NOMO-1 treated with DMSO at 0.1 percent for 48 hours (cell line): ENCODE measurements at regions not wholly inside any gene's neighbourhood (a gene's known extent, or its start where the extent isn't known, plus 50 kb on each side); places are given as distances from the start of the nearest gene placed in this dataset.

ENCODE experiments used
- DNase-seq: peaks from one replicate; lab custom pipeline; 2025; ENCODE audit not compliant: unreplicated experiment; lab: John Stamatoyannopoulos, UW

DNA sequence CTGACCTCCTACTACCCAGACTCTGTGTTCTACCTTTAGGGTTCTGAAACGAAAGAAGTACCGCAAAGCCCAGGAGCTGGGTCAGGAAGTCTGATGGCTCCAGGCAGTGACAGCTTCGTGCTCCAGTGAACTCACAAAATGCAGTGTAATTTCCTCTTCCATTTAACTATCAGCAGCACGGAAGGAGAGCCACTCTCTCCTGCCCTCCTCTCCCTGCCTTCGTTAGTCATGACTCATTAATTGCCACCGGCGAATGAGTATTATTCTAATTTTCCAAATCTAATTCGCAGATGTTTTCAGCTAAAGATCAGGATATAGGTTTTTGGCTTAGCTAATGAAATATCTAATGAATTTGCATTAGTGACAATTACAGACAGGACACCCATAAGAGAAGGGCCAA is 1262.0 kb downstream of the TYW1 start:
- no peak for DNase-seq

DNA sequence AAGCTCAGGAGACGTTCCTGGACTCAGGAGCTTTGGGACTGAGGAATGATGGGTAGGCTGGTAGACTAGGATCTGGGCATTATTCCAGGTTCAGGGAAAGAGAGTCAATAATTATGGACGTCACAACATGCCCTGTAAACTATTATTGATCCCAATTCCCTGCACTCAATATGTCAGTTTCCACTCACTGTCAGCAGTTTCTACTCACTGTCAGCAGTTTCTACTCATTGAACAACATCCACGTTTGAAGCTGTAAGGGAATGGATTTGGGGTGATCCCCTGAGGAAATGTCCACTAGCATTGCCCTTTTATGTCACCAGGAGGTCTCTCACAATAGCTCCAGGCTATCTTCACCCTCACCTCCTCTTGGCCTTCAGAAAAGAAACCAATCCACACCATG is 1268.6 kb downstream of the TYW1 start:
- DNase-seq = no peak

DNA sequence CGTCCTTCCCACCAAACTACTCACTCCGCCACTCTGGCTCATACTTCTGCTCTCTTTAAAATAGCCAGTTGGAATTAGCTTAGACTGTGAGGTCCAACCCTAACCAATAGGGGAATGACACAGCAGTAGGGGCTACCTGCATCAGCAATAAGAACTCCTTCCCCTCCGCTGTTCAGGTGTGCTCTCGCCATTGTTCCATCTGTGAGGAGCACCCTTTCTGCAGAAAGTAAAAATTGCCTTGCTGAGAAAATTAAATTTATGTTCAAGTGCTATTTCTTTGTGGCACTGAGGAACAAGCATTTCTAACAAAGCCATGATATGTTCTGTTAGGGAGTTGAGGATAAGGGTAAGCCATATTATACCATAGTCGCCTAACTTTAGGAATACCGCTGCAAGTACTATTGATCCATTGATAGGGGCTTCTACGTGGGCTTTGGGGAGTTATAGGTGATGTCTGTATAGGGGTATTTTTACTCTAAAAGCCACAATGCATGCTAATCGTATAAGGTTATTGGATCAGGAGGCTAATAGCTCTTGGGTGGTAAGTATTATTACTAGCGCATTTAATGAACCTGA is 1269.5 kb downstream of the TYW1 start:
- DNase-seq = no peak

DNA sequence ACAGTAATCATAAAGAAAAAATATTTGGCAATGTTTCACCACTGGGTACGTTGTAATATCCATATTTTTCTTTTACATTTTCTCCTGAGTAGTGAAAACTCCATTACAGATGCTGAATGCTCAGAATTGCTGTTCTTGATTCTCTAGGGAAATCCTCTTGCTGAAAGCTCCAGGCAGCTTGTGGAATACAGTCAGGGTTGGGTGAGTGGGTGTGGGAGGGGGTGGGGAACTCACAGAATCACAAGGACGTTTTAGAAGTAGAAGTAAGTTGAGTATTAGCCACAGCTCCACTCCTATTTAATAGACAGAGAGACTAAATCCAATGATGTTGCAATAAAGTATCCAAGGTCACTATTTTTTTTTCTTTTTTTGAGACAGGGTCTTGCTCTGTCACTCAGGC is 1270.9 kb downstream of the TYW1 start:
- no peak for DNase-seq

DNA sequence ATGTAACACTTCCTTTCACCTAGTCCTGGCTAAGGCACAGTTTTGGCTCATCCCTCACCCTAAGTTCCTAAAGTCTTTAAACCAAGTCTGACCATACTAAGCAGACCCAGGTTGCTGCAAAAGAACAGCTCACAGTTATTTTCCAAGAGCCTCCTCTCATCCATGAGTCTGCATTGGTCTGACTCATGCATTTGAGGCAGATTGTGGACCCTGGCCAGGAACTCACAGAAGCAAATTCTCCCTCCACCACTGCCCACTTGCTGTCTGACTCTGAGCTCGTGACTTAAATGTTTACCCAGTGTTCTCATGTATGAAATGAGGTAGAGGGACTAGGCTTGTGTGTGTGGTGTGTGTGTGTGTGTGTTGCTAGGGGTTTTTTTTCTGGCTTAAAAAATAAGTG is 1272.8 kb downstream of the TYW1 start:
- DNase-seq = no peak

DNA sequence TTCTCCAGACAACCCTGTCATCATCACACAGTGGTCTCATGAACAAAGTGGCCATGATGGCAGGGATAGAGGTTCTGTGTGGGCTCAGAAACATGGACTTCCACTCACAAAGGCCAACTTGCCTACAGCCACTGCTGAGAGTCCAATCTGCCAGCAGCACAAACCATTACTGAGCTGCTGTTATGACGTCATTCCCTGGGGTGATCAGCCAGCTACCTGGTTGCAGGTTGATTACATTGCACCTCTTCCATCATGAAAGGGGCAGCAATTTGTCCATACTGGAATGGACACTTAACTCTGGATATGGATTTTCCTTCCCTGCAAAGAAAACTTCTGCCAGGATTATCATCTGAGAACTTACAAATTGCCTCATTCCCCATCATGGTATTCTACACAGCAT is 1275.9 kb downstream of the TYW1 start:
- no peak for DNase-seq

DNA sequence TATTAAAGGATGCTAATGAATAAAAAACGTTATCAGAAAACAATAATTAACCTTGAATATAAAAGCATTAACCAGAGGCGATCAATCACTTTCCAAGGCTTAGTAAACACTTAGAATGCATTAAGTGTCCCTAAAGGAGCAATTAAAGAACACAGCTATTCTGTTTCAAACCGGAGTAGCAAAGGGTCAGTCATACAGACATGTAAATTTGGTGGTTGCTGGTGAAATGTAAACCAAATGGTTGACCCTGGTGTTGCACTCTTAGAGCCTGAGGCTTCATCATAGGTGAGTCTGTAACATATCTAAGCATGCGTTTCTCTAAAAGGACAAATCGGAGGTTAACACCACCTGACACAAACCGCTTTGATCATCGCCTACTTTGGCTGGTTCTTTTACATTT is 1280.1 kb downstream of the TYW1 start:
- no peak for DNase-seq

DNA sequence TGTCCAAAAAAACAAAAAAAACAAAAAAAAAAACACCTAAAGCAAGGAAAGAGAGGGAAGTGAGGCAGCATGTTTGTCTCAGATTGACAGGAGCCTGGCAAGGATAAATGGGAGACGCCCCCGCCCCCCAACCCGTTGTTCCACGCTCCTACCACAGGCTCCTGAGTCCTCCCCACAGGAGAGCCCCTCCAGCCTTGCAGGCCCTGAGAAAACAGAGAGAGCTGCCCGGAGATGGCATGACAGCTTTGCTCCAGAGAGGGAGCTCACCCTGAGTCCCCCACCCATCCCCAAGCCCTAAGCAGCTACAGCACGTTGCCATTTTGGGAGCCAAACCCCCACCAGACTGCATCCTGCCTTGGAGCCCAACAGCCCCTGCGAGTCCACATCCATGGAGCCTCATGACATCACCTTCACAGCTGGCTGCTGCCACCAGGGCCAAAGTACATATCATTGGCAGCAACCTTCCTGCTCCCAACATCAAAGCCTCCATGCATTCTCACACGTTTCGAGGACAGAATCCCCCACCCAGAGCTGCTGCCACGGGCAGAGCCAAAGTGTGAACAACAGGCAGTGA is 1283.3 kb downstream of the TYW1 start:
- DNase-seq = no peak

DNA sequence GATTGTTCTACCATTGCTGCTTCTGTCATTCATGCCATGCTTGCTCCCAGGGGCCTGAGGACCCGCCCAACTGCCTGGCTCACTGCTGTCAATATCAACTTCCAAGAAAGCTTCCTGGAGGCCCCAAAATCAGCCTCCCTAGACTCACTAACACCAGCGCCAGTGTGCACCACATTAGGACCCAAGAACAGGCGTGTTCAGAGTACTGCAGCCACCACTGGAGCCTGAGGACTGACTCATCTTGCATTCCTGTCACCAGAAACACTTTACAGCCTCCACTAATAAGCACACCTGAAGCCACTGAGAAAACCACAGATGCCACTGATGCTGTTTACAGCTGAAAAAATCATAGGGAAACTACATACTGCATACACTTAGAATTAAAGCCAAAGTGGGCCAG is 1284.3 kb downstream of the TYW1 start:
- no peak for DNase-seq

DNA sequence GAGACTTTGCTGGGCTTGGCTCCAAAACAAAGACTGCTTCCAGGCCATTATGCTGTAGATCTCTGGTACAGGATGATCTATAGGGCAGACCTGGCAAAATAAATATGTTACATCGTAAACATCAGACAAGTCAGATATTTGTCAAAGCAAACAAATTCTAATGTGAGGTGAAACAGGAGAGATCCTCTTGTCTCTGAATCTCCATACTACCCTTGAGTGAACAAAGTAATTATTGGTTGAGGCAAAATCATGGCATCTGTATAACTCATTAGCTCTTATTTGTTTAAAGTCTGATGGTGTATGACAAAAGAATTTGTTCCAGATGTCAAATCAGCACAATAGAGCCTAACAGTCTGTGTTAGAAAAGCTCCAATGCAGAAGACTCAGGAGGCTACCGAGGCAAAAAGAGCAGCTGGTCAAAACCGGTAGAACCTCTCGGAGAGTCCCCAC is 1291.5 kb downstream of the TYW1 start:
- no peak for DNase-seq

DNA sequence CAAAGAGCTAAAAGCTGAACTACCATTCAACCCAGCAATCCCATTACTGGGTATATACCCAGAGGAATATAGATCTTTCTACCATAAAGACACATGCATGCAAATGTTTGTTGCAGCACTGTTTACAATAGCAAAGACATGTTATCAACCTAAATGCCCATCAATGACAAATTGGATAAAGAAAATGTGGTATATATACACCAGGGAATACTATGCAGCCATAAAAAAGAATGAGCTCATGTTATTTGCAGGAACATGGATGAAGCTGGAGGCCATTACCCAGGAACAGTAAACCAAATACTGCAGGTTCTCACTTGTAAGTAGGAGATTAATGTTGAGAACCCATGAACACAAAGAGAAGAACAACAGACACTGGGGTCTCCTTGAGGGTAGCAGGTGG is 1295.1 kb downstream of the TYW1 start:
- DNase-seq = no peak

DNA sequence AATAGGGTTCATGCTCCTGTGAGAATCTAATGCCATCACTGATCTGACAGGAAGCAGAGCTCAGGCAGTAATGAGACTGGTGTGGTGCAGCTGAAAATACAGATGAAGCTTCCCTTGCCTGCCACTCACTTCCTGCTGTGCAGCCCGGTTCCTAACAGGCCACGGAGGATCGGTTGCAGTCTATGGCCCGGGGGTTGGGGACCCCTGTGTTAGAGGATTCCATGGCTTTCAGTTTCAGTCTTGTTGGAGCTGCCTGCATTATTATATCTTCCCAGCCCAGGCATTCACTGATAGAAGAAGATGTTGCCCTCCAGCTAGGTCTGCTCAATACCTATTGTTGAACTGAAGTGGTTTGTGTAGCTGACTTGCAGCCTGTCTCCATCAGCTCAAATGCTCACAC is 1298.8 kb downstream of the TYW1 start:
- no peak for DNase-seq

DNA sequence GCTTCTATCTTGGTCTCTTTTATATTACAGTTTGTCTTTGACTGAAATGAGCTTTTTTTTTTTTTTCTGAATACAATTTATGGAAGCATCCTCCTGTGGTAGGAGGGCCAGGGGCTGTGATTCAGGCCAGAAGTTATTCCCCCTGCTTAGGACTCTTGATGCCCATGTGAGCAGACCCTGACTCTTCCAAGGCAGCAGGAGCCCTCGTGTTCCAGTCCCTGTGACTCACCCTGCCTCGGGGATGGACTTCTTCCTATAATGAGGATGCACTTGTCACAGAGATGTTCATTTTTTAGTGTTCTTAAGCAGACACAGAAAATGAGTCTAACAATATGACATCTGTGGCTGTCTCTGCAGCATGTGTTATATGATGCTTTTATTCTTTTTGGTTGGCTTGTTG is 1293.7 kb upstream of the AUTS2 start:
- DNase-seq = no peak

DNA sequence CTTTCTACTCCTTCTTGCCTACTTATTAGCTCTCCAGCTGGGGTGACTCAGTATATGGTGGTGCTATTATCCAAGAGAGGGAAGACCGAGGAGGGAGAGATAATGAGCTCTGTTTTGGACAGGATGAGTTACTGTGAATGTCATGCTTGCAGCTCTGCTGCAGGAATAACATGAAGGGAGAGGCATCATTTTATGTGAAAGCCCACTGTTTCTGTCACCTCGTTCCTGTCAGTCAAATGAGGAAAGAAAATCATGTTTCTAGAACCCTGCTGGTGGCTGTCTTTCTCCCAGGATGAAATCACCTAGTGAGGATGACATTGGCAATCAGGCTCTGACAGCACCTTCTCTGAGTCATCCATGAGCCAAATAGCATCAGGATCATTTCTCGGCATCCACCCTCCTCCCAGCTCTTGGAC is 1291.6 kb upstream of the AUTS2 start:
- DNase-seq = no peak

DNA sequence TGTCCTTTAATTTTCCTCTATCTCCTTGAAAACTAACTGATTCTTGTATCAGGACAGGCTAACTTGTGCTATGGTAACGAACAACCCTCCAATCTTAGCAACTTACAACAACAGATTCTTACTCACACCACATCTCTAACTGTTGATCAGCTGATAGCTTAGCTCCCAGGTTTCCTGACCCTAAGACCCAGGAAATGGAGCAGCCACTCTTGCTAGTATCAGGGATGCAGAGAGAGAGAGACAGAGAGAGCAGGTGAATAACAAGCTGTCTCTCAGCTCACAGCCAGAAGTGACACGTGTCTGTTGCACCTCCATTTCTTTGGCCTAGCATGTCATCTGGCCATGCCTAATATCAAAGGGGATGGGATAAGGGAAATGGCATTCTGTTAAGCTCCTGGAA is 1289.0 kb upstream of the AUTS2 start:
- DNase-seq = no peak

DNA sequence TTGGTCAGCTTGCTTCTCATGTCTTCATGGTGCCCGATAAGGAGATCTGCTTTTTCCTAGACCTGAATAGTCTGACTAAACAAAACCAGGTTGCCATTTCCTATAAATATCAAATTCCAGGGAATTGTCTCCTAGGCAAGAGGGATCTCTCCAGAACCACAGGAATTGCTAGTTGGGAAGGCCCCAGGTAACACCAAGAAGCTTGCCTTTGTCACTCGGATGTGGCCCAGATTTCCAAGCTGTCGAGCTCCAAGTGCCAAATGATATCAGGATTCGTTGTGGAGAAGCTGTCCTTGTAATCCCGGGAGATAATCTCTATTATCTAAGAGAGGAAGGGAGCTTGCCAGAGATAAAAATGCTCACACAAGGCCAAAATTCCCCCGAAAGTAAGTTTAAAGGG is 1288.5 kb upstream of the AUTS2 start:
- DNase-seq = no peak

DNA sequence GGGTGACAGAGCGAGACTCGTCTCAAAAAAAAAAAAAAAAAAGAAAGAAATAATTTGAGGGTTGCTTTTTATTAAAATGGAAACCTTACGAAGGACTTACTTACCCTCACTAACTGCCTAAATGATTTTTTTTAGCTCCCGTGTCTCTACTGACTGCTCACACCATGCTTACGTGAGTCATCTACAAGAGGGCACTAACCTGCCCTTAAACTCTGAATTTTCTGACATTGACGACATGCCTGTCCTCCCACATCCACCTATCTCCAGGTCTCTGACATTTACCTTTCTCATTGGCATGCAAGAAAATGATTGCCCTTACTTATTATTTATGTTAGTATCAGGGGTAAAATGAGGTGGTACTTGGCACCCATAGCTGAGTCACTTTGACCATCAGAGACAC is 1286.3 kb upstream of the AUTS2 start:
- DNase-seq = no peak

DNA sequence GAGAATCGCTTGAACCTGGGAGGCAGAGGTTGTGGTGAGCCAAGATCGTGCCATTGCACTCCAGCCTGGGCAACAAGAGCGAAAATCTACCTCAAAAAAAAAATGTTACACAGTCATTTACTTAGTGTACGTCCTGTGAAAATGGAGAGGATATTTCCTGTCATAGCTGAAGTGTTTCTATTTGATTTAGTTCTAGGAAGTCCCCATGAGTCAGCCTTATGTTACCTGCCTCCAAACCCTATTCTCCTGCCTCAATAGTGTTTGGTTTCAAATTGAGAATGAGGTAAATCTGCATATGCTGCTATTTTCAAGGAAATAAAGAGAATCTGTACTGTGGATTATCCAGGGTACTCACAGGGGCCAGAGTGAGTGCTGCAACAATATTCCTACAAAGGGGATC is 1284.5 kb upstream of the AUTS2 start:
- no peak for DNase-seq

DNA sequence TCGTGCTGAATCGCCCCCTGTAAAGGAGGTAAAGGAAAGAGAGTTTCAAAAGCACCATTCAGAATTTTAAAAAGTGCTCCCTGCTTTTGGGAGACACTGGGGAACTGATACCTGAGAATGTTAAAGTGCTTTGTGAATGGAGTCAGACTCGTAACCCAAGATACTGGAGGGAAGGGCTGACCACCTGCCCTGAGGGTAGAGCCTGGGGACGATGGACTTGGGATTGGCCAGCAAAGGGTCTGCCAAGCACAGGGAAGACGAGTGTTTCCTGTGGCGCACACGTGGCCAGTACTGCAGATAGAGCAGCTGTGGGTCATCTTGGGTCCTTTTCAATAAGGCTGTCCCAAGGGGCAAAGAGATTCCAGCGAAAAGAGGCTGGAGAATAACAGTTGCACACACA is 1284.1 kb upstream of the AUTS2 start:
- DNase-seq = no peak

DNA sequence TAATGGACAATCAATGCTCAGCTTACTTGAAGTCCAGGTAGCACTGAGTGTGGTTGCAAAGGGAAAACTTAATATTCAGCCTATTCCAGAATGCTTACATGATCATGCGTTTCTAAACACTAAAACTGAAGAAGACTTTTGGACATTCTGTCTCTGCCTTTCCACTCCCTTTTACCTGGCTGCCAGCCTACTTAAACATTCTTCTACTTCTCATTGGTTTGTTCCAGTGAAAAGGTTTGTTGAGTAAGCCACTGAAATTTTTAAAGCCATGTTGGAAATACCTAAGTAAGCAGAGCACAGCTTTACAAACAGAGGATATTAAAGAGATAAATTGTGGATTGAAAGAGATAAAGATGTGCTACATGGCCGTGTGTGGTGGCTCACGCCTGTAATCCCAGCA is 1280.8 kb upstream of the AUTS2 start:
- no peak for DNase-seq

DNA sequence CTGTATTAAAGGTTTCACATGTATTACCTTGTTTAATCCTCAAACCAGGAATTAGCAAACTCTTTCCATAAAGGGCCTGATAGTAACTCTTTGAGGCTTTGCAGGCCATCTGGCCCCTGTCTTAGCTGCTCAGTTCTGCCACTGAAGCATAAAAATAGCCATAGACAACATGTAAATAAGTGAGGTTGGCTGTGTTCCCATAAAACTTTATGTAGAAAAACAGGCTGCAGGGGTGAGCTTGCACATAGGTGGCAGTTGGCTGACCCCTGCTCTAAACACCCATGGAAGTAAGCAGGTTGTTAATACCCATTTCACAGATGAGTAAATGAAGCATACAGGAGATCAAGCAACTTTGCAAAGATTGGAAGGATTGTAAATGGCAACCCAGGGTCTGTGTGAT is 1279.2 kb upstream of the AUTS2 start:
- DNase-seq = no peak

DNA sequence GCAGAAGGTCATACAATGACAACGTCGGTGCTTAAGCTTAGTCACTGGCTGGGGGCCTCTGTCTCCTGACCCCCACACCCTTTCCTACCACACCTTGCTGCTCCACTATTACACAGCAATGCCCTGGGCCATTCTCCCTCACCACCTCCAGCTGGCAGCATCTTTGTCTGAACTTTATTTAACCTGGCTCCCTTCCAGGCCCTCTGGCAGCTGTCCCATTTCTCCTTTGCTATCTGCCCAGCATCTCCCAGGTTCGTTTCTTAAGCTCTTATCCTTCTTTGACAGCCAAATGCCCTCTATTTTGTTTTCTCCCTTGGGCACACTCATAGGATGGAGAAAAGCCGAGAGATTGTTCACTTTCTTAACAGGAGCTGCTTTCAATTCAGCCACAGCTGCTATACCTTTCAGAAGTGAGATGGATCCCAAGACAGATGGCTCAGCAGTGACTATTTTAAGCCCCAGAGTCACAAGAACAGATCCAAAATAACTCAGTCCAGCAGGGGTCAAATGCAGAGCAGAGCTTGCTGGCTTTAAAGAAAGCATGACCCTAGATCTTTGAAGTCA is 1277.1 kb upstream of the AUTS2 start:
- no peak for DNase-seq
